OCI-LY7 (cell line): ENCODE measurements at regions not wholly inside any gene's neighbourhood (a gene's known extent, or its start where the extent isn't known, plus 50 kb on each side); places are given as distances from the start of the nearest gene placed in this dataset.

Experiments
- BruUV-seq: library from RNA; stranded (reverse); fragments of 400-500 nt; replicated peaks from 2 replicates; lab custom pipeline; 2021; lab: Mats Ljungman, UMichigan
- CTCF ChIA-PET: fragments of 300-600 bp; sonication (Branson Sonifier 250); formaldehyde crosslinking; loops from one replicate; lab custom pipeline; 2022; ENCODE audit warnings: antibody characterized with exemption; ENCODE audit not compliant: unreplicated experiment; lab: Charles Lee
- POLR2A ChIA-PET: fragments of 300-600 bp; sonication (Branson Sonifier 250); formaldehyde crosslinking; loops from one replicate; lab custom pipeline; 2022; ENCODE audit warnings: antibody characterized with exemption; lab: Charles Lee
- DNase-seq: peaks from one replicate; pipeline ENCODE4 v3.0.0-alpha.2; 2015; ENCODE audit warnings: low spot score
- H2AFZ ChIP-seq: fragments of 200-600 bp; sonication (generic), shearing (Covaris generic); 2 replicates; pipeline ENCODE4 v1.6.1; 2014; ENCODE audit warnings: mild to moderate bottlenecking, antibody characterized with exemption, low read length, moderate library complexity
- H3K27ac ChIP-seq: fragments of 200-600 bp; sonication (generic); 2 replicates; pipeline ENCODE4 v1.5.1; 2014; ENCODE audit warnings: mixed run types, low read depth, mild to moderate bottlenecking, moderate library complexity, low read length, inconsistent platforms; ENCODE audit not compliant: poor library complexity, severe bottlenecking
- H3K36me3 ChIP-seq: fragments of 200-600 bp; sonication (generic); 2 replicates; pipeline ENCODE4 v1.6.1; 2014; ENCODE audit warnings: mild to moderate bottlenecking, antibody characterized with exemption, low read length, moderate library complexity, mixed read lengths; ENCODE audit not compliant: insufficient read depth
- H3K4me1 ChIP-seq: fragments of 200-600 bp; sonication (generic); 2 replicates; pipeline ENCODE4 v1.5.1; 2014; ENCODE audit warnings: mild to moderate bottlenecking, low read length; ENCODE audit not compliant: insufficient read depth, poor library complexity, severe bottlenecking
- H3K4me2 ChIP-seq: fragments of 200-600 bp; sonication (generic); 2 replicates; pipeline ENCODE4 v1.6.1; 2014; ENCODE audit warnings: mild to moderate bottlenecking, low read length
- H3K4me3 ChIP-seq: fragments of 200-600 bp; sonication (generic); 2 replicates; pipeline ENCODE4 v1.5.1; 2014; ENCODE audit warnings: mild to moderate bottlenecking, low read depth, low read length; ENCODE audit not compliant: poor library complexity, severe bottlenecking
- H3K79me2 ChIP-seq: fragments of 200-600 bp; sonication (generic); 2 replicates; pipeline ENCODE4 v1.6.1; 2016; ENCODE audit warnings: low read depth, mild to moderate bottlenecking, low read length, moderate library complexity, mixed read lengths; ENCODE audit not compliant: insufficient read depth
- H3K9me2 ChIP-seq: fragments of 200-600 bp; sonication (generic); 2 replicates; pipeline ENCODE4 v1.6.1; 2016; ENCODE audit warnings: mild to moderate bottlenecking, low read length, mixed read lengths; ENCODE audit not compliant: insufficient read depth
- H3K9me3 ChIP-seq: fragments of 200-600 bp; sonication (generic); 2 replicates; pipeline ENCODE4 v1.6.1; 2014; ENCODE audit warnings: mild to moderate bottlenecking, mixed run types, low read length, mixed read lengths
- H4K20me1 ChIP-seq: fragments of 200-600 bp; sonication (generic); 2 replicates; pipeline ENCODE4 v1.6.1; 2014; ENCODE audit warnings: mild to moderate bottlenecking, antibody characterized with exemption, low read length, moderate library complexity, mixed read lengths; ENCODE audit not compliant: insufficient read depth
- CTCF ChIP-seq: fragments of 200-600 bp; sonication (generic); conservative IDR thresholded peaks from 2 replicates; pipeline ENCODE4 v1.5.1; 2014; ENCODE audit warnings: mild to moderate bottlenecking, antibody characterized with exemption, low read length, moderate library complexity, mixed read lengths
- EZH2phosphoT487 ChIP-seq: fragments of 200-600 bp; sonication (generic); IDR thresholded peaks from 2 replicates; pipeline ENCODE4 v1.6.1; 2018; ENCODE audit warnings: low read depth, borderline replicate concordance, mild to moderate bottlenecking, mixed run types, antibody characterized with exemption, low read length, moderate library complexity, mixed read lengths
- intact Hi-C: fragments of 100-400 bp; cut with micrococcal nuclease; formaldehyde crosslinking; loops from one replicate; pipeline ENCODE4 v1.10.0; 2022; ENCODE audit not compliant: unreplicated experiment

- BruUV-seq: no TSS peak
- no peak overlapping the region for H2AFZ ChIP-seq
- no peaks in the 10 kb centered on the region for H3K79me2 ChIP-seq
- TF ChIP-seq EZH2phosphoT487 (no peak), CTCF (no peak)
- no peaks in the 10 kb centered on the region for H3K4me1 ChIP-seq
- no peaks in the 10 kb centered on the region; the same call in 1 of the 2 replicates for H3K9me3 ChIP-seq
- CTCF ChIA-PET: no interaction called here
- intact Hi-C loops: no loop called here
- no peaks in the 10 kb centered on the region for H3K9me2 ChIP-seq
- H3K4me3 ChIP-seq: no peak overlapping the region
- no peaks in the 10 kb centered on the region for H3K36me3 ChIP-seq
- H3K27ac ChIP-seq: no peak overlapping the region
- no peak for DNase-seq
- H4K20me1 ChIP-seq: no peaks in the 10 kb centered on the region
- no peak overlapping the region for H3K4me2 ChIP-seq
- POLR2A ChIA-PET: no interaction called here
Observed at GRCh38 chr2:198756166-198756565, 701.6 kb downstream of the SATB2 start.

- POLR2A ChIA-PET: no interaction called here
- intact Hi-C loops: no loop called here
- TF ChIP-seq CTCF (no peak), EZH2phosphoT487 (no peak)
Observed at GRCh38 chr2:198753101-198753500, 704.6 kb downstream of the SATB2 start.

GRCh38 chr2:198749364-198749763 lies 708.4 kb downstream of the SATB2 start:
- DNase-seq: no peak
- H3K27ac ChIP-seq: no peak overlapping the region
- no peak overlapping the region for H3K4me3 ChIP-seq
- H3K4me2 ChIP-seq: no peak overlapping the region
- no TSS peak for BruUV-seq
- ChIA-PET CTCF (no interaction called here), POLR2A (no interaction called here)
- no peaks in the 10 kb centered on the region for H3K79me2 ChIP-seq
- no peaks in the 10 kb centered on the region for H4K20me1 ChIP-seq
- intact Hi-C loops: no loop called here
- no peak overlapping the region for H2AFZ ChIP-seq
- no peaks in the 10 kb centered on the region; the same call in 1 of the 2 replicates for H3K9me3 ChIP-seq
- H3K36me3 ChIP-seq: no peaks in the 10 kb centered on the region
- TF ChIP-seq CTCF (no peak), EZH2phosphoT487 (no peak)
- no peaks in the 10 kb centered on the region for H3K9me2 ChIP-seq
- H3K4me1 ChIP-seq: no peaks in the 10 kb centered on the region

More at GRCh38 chr2:198753101-198753500, 704.6 kb downstream of the SATB2 start:
- H4K20me1 ChIP-seq: no peaks in the 10 kb centered on the region
- no peaks in the 10 kb centered on the region for H3K9me2 ChIP-seq
- no peaks in the 10 kb centered on the region for H3K36me3 ChIP-seq
- H3K4me1 ChIP-seq: no peaks in the 10 kb centered on the region
- H3K79me2 ChIP-seq: no peaks in the 10 kb centered on the region
- no peak overlapping the region for H3K27ac ChIP-seq
- H3K4me3 ChIP-seq: no peak overlapping the region
- CTCF ChIA-PET: no interaction called here
- H3K4me2 ChIP-seq: no peak overlapping the region
- H2AFZ ChIP-seq: peak overlapping the region; percentile 67; the same call in 1 of the 2 replicates
- no peak for DNase-seq
- BruUV-seq: no TSS peak
- H3K9me3 ChIP-seq: no peaks in the 10 kb centered on the region; the same call in 1 of the 2 replicates
